A673 (cell line): ENCODE measurements at regions not wholly inside any gene's neighbourhood (a gene's known extent, or its start where the extent isn't known, plus 50 kb on each side); places are given as distances from the start of the nearest gene placed in this dataset.
"Not testable (repeated sequence)": the region's sequence is repeated elsewhere in the genome, so short reads cannot be mapped to it uniquely, and the experiment has no call there.

Experiments used
- BruUV-seq: library from RNA; stranded (reverse); fragments of 400-500 nt; replicated peaks from 2 replicates; lab custom pipeline; 2021; lab: Mats Ljungman, UMichigan
- CTCF ChIA-PET: fragments of 300-600 bp; sonication (Branson Sonifier 250); formaldehyde crosslinking; loops from one replicate; lab custom pipeline; 2022; ENCODE audit warnings: antibody characterized with exemption; lab: Charles Lee
- POLR2A ChIA-PET: fragments of 300-600 bp; sonication (Branson Sonifier 250); formaldehyde crosslinking; loops from one replicate; lab custom pipeline; 2022; ENCODE audit warnings: antibody characterized with exemption; ENCODE audit not compliant: low non-redundant PET; lab: Charles Lee
- DNase-seq: peaks from one replicate; pipeline ENCODE4 v3.0.0-alpha.2; 2015; ENCODE audit warnings: low spot score
- H3K27ac ChIP-seq: fragments of 200-600 bp; sonication (generic); 2 replicates; pipeline ENCODE4 v1.5.1; 2016; ENCODE audit warnings: mixed run types, low read depth, mild to moderate bottlenecking, mixed read lengths, antibody characterized with exemption, low read length; ENCODE audit not compliant: poor library complexity, severe bottlenecking
- H3K27me3 ChIP-seq: fragments of 200-600 bp; sonication (generic); replicated peaks from 2 replicates; pipeline ENCODE4 v1.6.1; 2017; ENCODE audit warnings: mixed run types, low read depth, mild to moderate bottlenecking, mixed read lengths, antibody characterized with exemption, low read length; ENCODE audit not compliant: insufficient read depth, poor library complexity
- H3K36me3 ChIP-seq: fragments of 200-600 bp; sonication (generic); 2 replicates; pipeline ENCODE4 v1.6.1; 2016; ENCODE audit warnings: mixed run types, mild to moderate bottlenecking, mixed read lengths, antibody characterized with exemption, low read length; ENCODE audit not compliant: insufficient read depth, poor library complexity, severe bottlenecking
- H3K4me1 ChIP-seq: fragments of 200-600 bp; sonication (generic); 2 replicates; pipeline ENCODE4 v1.6.1; 2017; ENCODE audit warnings: mixed run types, mild to moderate bottlenecking, mixed read lengths, antibody characterized with exemption, low read length; ENCODE audit not compliant: insufficient read depth, poor library complexity, severe bottlenecking
- H3K4me3 ChIP-seq: fragments of 200-600 bp; sonication (generic); 2 replicates; pipeline ENCODE4 v1.5.1; 2016; ENCODE audit warnings: low read depth, mixed run types, mild to moderate bottlenecking, mixed read lengths, low read length; ENCODE audit not compliant: poor library complexity, severe bottlenecking
- H3K9me3 ChIP-seq: fragments of 200-600 bp; sonication (generic); 2 replicates; pipeline ENCODE4 v1.6.1; 2016; ENCODE audit warnings: mixed run types, low read depth, mild to moderate bottlenecking, mixed read lengths, antibody characterized with exemption, low read length; ENCODE audit not compliant: poor library complexity, severe bottlenecking
- CTCF ChIP-seq: fragments of 300-800, 200-600 bp; sonication (generic); conservative IDR thresholded peaks from 2 replicates; pipeline ENCODE4 v1.5.1; 2017; ENCODE audit warnings: low read depth, mild to moderate bottlenecking, antibody characterized with exemption, low read length, moderate library complexity, mixed read lengths
- EZH2 ChIP-seq: fragments of 200-600 bp; sonication (generic); IDR thresholded peaks from 2 replicates; pipeline ENCODE4 v1.6.1; 2017; ENCODE audit warnings: borderline replicate concordance, low read depth, mild to moderate bottlenecking, mixed read lengths, antibody characterized with exemption, low read length; ENCODE audit not compliant: poor library complexity, severe bottlenecking
- intact Hi-C: fragments of 100-400 bp; cut with micrococcal nuclease; formaldehyde crosslinking; loops from one replicate; pipeline ENCODE4 v1.10.0; 2022; ENCODE audit not compliant: unreplicated experiment

GRCh38 chr2:189357375-189357774 is 83.9 kb upstream of the WDR75 start:
- H3K9me3 ChIP-seq, H3K4me1 ChIP-seq, POLR2A ChIA-PET, DNase-seq, H3K36me3 ChIP-seq, H3K27me3 ChIP-seq, intact Hi-C loops, H3K4me3 ChIP-seq, BruUV-seq, H3K27ac ChIP-seq: not testable (repeated sequence)
- CTCF ChIA-PET = interaction anchor here (0.7 kb wide), 1 partner anchor 10 kb away, joined by 8 read pairs; no protein-coding TSS in a partner anchor

- CTCF ChIA-PET = no interaction called here
- no TSS peak for BruUV-seq
- Histone ChIP-seq H3K27ac (no peak overlapping the region), H3K4me1 (no peaks in the 10 kb centered on the region), H3K4me3 (no peak overlapping the region), H3K36me3 (no peaks in the 10 kb centered on the region), H3K27me3 (no peaks in the 10 kb centered on the region), H3K9me3 (no peaks in the 10 kb centered on the region)
- intact Hi-C loops = no loop called here
- POLR2A ChIA-PET = no interaction called here
- no peak for DNase-seq
- TF ChIP-seq EZH2 (no peak), CTCF (no peak)
These were observed 80.4 kb upstream of the WDR75 start for GRCh38 chr2:189360861-189361260.

- TF ChIP-seq EZH2 (no peak), CTCF (no peak)
- no peaks in the 10 kb centered on the region for H3K36me3 ChIP-seq
- POLR2A ChIA-PET = no interaction called here
- H3K4me3 ChIP-seq = no peak overlapping the region
- H3K27ac ChIP-seq = no peak overlapping the region
- H3K9me3 ChIP-seq = no peaks in the 10 kb centered on the region
- H3K4me1 ChIP-seq = no peaks in the 10 kb centered on the region
- BruUV-seq = no TSS peak
- intact Hi-C loops = no loop called here
- H3K27me3 ChIP-seq = no peaks in the 10 kb centered on the region
- DNase-seq = no peak
- CTCF ChIA-PET = no interaction called here
These were observed 79.0 kb upstream of the WDR75 start for GRCh38 chr2:189362283-189362682.

- Histone ChIP-seq H3K4me3 (no peak overlapping the region), H3K4me1 (no peaks in the 10 kb centered on the region), H3K27me3 (no peaks in the 10 kb centered on the region), H3K27ac (no peak overlapping the region), H3K9me3 (no peaks in the 10 kb centered on the region), H3K36me3 (no peaks in the 10 kb centered on the region)
- no TSS peak for BruUV-seq
- peak; percentile 15 for DNase-seq
- CTCF ChIA-PET = no interaction called here
- no peak for TF ChIP-seq CTCF
- no peak for TF ChIP-seq EZH2
- POLR2A ChIA-PET = no interaction called here
- intact Hi-C loops = no loop called here
These were observed 77.7 kb upstream of the WDR75 start for GRCh38 chr2:189363559-189363958.
